Activated CD4-positive, alpha-beta T cell treated with anti-CD3 and anti-CD28 coated beads for 36 hours (primary cell): ENCODE measurements at regions not wholly inside any gene's neighbourhood (a gene's known extent, or its start where the extent isn't known, plus 50 kb on each side); places are given as distances from the start of the nearest gene placed in this dataset.

Experiments
- ATAC-seq: fragments of 200-7000 bp; cut with Tn5 transposase; one replicate; pipeline ENCODE4 v1.10.0; 2021; ENCODE audit warnings: mild to moderate bottlenecking, moderate library complexity
- CTCF ChIA-PET: fragments of 350-600 bp; sonication (Branson Sonifier 250); formaldehyde crosslinking; loops from one replicate; lab custom pipeline; 2021; ENCODE audit warnings: antibody characterized with exemption; lab: Charles Lee
- POLR2A ChIA-PET: fragments of 350-600 bp; sonication (Branson Sonifier 250); formaldehyde crosslinking; loops from one replicate; lab custom pipeline; 2021; ENCODE audit warnings: antibody characterized with exemption, inconsistent platforms; lab: Charles Lee
- DNase-seq: peaks from one replicate; pipeline ENCODE4 v3.0.0-alpha.2; 2020
- H3K27ac Mint-ChIP-seq: one replicate; pipeline ENCODE4 v1.8.0; 2021; ENCODE audit warnings: mixed read lengths
- H3K27me3 Mint-ChIP-seq: one replicate; pipeline ENCODE4 v1.8.0; 2021; ENCODE audit warnings: mixed read lengths
- H3K36me3 Mint-ChIP-seq: one replicate; pipeline ENCODE4 v1.8.0; 2021; ENCODE audit warnings: low read depth, mixed read lengths
- H3K4me1 Mint-ChIP-seq: one replicate; pipeline ENCODE4 v1.8.0; 2021; ENCODE audit warnings: mixed read lengths
- H3K4me3 Mint-ChIP-seq: one replicate; pipeline ENCODE4 v1.8.0; 2021; ENCODE audit warnings: mild to moderate bottlenecking, moderate library complexity, mixed read lengths
- H3K9me3 Mint-ChIP-seq: one replicate; pipeline ENCODE4 v1.8.0; 2021; ENCODE audit warnings: low read depth, mixed read lengths
- intact Hi-C, 2 experiments: fragments of 100-400 bp; cut with DNase I in 1 of 2; cut with micrococcal nuclease in 1 of 2; formaldehyde crosslinking; loops; one replicate each; pipeline versions ENCODE4 v1.14.2 to v1.15.1; 2022 to 2024; cut with DNase I, micrococcal nuclease

DNA sequence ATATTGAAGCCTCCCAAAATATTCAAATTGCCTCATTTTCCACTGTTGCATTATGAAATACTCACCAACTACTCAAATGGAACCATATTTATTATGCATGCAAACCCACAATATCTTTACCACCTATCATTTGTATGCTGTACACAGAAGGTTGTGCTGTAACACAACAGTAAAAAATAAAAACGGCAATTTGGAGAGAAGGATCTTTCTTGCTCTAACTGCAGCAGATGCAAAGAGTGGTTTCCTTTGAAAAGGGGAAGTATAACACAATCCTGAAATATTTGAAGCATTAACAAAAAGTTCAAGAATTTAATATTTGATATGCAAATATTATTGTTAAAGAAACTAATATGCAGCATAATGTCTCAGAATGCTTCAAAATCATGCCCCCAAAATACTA, 244.5 kb upstream of the SUCLG2 start:
- Mint-ChIP-seq H3K9me3 (no peaks in the 10 kb centered on the region), H3K36me3 (no peaks in the 10 kb centered on the region), H3K27ac (no peak overlapping the region), H3K4me3 (no peak overlapping the region), H3K27me3 (peaks cover 3% of the 10 kb centered on the region), H3K4me1 (no peaks in the 10 kb centered on the region)
- ATAC-seq, result no peak
- no peak for DNase-seq
- CTCF ChIA-PET, result no interaction called here
- intact Hi-C loops, result no loop called here
- POLR2A ChIA-PET, result no interaction called here

DNA sequence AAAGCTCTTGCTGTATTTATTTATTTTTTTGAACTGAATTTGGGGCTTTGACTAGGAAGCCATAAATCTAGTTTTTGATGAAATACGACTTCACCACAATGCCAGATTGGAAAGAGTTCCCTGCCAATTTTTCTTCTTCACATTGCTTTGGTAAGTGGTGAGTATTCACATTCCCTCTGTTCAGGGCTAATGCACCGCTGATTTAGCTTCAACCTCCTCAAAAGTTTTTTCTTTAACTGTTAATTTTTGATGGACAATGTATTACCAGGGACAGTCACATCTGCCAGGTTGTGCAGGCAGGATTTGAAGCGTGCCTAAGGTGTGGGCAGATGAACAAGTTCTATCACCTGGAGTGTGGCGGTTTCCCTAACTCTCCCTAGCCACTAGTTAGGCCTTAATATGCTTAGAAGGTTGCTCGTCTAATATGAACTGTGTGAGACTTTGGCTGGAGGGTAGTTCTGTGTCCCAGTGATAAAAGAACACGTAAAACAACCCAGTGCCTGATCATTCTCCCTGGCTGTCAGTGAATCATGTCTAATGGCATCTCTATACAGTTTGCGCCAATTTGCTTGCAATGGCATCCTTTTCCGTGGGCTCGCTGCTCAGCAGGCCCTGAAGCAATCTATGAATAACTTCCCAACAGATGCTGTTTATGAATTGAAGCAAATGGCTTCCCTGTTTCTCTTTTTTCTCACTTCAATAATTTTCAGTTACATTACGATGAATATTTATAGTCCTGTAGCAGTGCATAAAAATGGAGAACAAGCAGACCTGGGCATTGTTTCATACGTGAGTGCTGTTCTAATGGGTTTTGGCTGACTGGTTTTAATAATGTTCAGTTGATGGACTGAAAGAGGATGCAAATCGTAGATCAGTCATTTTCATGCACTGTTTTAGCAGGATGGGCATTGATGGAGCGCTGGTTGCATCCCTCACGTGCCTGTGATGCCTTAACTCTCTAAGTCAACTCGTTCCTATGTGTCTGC, 243.2 kb upstream of the SUCLG2 start:
- CTCF ChIA-PET, result no interaction called here
- intact Hi-C loops, result no loop called here

DNA sequence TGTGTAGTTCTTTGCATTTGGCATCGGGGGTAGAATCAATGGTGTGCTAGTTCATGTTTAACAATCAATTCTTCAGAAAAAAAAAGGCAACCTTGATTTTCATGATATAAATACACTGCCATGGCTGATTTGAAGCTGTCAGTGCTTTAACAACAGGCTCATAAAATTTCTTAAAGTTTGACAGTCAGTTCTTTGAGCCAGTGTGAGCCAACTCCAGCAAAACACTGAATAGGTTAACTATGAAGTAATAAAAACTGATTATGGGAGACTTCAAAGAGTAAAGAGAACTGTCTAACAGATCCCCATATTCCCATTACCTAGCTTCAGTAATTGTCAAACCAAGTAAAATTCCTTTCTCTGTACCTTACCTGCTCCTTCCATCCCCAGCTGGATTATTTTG, 241.7 kb upstream of the SUCLG2 start:
- H3K27me3 Mint-ChIP-seq, result peaks cover 3% of the 10 kb centered on the region
- ChIA-PET CTCF (interaction anchor here (0.5 to 0.6 kb wide), 3 partner anchors 12 to 922 kb away, joined by 3 read pairs; no protein-coding TSS in a partner anchor), POLR2A (no interaction called here)
- DNase-seq, result no peak
- no peak for ATAC-seq
- H3K4me3 Mint-ChIP-seq, result no peak overlapping the region
- intact Hi-C loops, result no loop called here
- H3K36me3 Mint-ChIP-seq, result no peaks in the 10 kb centered on the region
- H3K9me3 Mint-ChIP-seq, result peaks cover 1% of the 10 kb centered on the region
- no peak overlapping the region for H3K27ac Mint-ChIP-seq
- no peaks in the 10 kb centered on the region for H3K4me1 Mint-ChIP-seq

More for the DNA sequence above, 243.2 kb upstream of the SUCLG2 start:
- Mint-ChIP-seq H3K4me3 (no peak overlapping the region), H3K4me1 (no peaks in the 10 kb centered on the region), H3K9me3 (no peaks in the 10 kb centered on the region), H3K27ac (no peak overlapping the region), H3K27me3 (peaks cover 3% of the 10 kb centered on the region), H3K36me3 (no peaks in the 10 kb centered on the region)
- POLR2A ChIA-PET, result no interaction called here
- DNase-seq, result no peak
- ATAC-seq, result no peak

DNA sequence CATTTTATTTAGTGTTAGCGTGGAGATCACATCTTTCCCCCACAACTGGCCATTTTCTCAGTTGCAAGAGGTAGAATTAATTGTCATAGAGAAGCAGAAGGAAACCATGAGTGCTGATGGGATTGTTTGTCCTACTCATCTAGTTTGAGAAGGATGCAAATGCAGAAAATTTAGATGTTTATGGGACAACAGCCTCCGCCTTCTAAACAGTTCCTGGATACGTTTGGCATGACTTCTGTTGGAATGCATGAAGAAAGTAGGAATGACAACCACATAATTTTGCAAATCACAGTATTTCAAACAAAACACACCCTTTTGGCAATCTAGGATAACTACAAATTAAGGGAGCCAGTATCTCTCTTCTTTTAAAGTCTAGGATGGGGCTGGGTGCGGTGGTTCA, 240.1 kb upstream of the SUCLG2 start:
- no peak overlapping the region for H3K4me3 Mint-ChIP-seq
- no peak for DNase-seq

DNA sequence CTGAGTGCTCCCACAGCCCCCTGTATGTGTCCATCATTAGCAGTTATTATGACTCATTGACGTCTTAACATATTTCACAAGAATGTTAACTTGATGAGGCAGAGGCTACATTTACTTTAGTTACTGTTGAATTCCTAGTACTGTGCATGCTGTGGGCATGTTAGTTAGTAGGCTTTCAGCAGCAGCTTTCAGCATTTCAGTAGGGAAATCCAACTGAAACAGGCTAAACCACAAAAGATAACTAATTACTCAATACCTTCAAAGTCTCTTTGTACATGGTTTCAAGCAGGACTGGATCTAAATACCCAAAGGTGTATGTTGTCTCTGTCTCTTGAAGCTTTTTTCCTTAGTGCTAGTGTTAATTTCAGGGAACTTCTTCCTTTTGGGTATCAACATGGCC, 229.9 kb upstream of the SUCLG2 start:
- Mint-ChIP-seq H3K27ac (no peak overlapping the region), H3K4me3 (no peak overlapping the region), H3K27me3 (peaks cover 2% of the 10 kb centered on the region), H3K4me1 (no peaks in the 10 kb centered on the region), H3K9me3 (peaks cover 7% of the 10 kb centered on the region), H3K36me3 (peaks cover 2% of the 10 kb centered on the region)
- CTCF ChIA-PET, result no interaction called here
- intact Hi-C loops, result no loop called here
- no peak for ATAC-seq
- POLR2A ChIA-PET, result no interaction called here
- DNase-seq, result no peak

More for the DNA sequence above, 240.1 kb upstream of the SUCLG2 start:
- intact Hi-C loops, result no loop called here
- Mint-ChIP-seq H3K4me1 (no peaks in the 10 kb centered on the region), H3K27me3 (peaks cover 3% of the 10 kb centered on the region), H3K36me3 (no peaks in the 10 kb centered on the region), H3K27ac (no peak overlapping the region), H3K9me3 (peaks cover 12% of the 10 kb centered on the region)
- POLR2A ChIA-PET, result no interaction called here
- no peak for ATAC-seq
- CTCF ChIA-PET, result no interaction called here

DNA sequence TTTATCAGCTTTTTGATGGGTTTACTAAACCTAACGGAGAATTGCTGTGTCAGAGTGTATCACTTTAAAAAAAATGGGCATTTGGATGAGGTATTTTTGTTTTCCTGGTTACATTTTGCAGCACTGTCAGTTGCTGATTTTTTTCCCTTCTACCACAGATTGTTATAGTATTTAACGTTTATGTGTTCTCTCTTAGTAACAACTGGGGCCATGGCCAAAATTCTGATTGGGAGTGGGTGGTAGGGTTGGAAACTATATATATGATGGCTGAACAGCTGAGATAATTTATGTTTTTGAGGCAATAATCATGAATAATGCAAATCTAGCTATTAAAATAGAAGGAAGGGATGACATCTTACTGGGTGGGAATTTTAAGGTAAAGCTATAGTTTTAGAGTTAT, 229.4 kb upstream of the SUCLG2 start:
- intact Hi-C loops, result no loop called here
- Mint-ChIP-seq H3K36me3 (peaks cover under 1% of the 10 kb centered on the region), H3K27ac (no peak overlapping the region), H3K4me3 (no peak overlapping the region), H3K27me3 (peaks cover 2% of the 10 kb centered on the region), H3K9me3 (peaks cover 5% of the 10 kb centered on the region), H3K4me1 (no peaks in the 10 kb centered on the region)
- DNase-seq (no peak), ATAC-seq (no peak)
- POLR2A ChIA-PET, result no interaction called here
- CTCF ChIA-PET, result no interaction called here

DNA sequence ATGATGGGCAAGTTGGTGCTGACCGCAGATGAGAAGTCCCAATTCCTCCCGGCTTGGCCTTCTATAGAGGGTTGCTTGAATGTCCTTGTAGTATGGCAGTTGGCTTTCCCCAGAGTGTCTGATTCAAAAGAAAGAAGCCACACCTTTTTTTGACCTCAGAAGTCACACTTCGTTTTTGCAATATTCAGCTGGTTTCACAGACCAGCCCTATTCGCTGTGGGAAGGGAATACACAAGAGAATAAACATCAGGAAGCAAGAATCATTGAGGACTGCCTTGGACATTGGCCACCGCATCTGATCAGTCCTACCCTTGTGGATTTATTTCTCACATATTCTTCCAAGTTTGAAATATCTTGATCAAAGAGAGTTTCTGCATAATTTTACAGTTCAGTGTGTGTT, 228.6 kb upstream of the SUCLG2 start:
- no peak overlapping the region for H3K4me3 Mint-ChIP-seq
- intact Hi-C loops, result no loop called here
- DNase-seq (no peak), ATAC-seq (no peak)
- no peaks in the 10 kb centered on the region for H3K4me1 Mint-ChIP-seq
- POLR2A ChIA-PET, result no interaction called here
- peaks cover 1% of the 10 kb centered on the region for H3K9me3 Mint-ChIP-seq
- no peaks in the 10 kb centered on the region for H3K36me3 Mint-ChIP-seq
- CTCF ChIA-PET, result no interaction called here
- H3K27ac Mint-ChIP-seq, result no peak overlapping the region
- peaks cover 2% of the 10 kb centered on the region for H3K27me3 Mint-ChIP-seq

DNA sequence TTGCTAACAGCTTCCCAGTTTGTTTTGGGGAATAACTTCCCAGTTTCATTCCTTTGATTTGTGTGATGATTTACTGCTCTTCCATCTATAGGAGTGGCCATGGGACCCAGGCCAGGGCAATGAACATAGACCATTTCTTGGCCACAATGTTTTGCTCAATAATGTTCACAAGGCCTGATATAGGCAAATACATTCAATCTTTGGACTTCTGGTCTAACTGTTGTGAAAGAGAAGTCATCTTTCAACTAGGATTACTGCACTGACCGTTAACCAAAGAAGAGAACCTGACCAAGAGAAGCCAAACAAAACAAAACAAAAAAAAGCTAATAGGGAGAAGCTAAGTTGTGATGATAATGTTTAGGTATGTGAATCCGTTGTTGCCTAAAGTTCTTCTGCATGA, 221.8 kb upstream of the SUCLG2 start:
- Mint-ChIP-seq H3K4me1 (no peaks in the 10 kb centered on the region), H3K36me3 (no peaks in the 10 kb centered on the region), H3K27me3 (peaks cover 2% of the 10 kb centered on the region), H3K4me3 (no peak overlapping the region), H3K9me3 (no peaks in the 10 kb centered on the region), H3K27ac (no peak overlapping the region)
- ChIA-PET POLR2A (no interaction called here), CTCF (interaction anchor here (1.4 kb wide), 1 partner anchor 17 kb away, joined by 4 read pairs; no protein-coding TSS in a partner anchor)
- ATAC-seq (no peak), DNase-seq (no peak)
- intact Hi-C loops, result no loop called here

DNA sequence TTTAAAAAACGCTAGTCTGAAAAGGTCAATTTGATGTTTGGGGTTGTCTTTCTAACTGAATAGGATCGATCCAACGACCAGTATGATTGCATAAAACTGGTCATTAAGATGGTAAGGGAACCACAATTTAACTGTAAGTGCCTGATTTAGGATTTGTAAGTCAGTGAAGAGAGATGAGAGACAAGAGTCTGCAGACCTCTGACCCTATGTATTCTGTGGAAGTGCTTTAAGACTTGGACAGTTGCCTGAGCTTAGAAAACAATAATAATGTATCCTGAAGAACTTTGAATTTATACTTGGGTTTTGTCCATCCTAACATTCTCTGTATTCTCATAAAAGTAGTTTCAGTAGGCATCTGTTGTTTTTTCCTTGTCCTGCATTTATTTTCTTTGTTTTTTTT, 221.4 kb upstream of the SUCLG2 start:
- ChIA-PET POLR2A (no interaction called here), CTCF (interaction anchor here (1.4 kb wide), 1 partner anchor 17 kb away, joined by 4 read pairs; no protein-coding TSS in a partner anchor)
- ATAC-seq (no peak), DNase-seq (no peak)
- peaks cover 2% of the 10 kb centered on the region for H3K27me3 Mint-ChIP-seq
- H3K4me3 Mint-ChIP-seq, result no peak overlapping the region
- H3K9me3 Mint-ChIP-seq, result no peaks in the 10 kb centered on the region
- H3K27ac Mint-ChIP-seq, result no peak overlapping the region
- intact Hi-C loops, result no loop called here
- H3K36me3 Mint-ChIP-seq, result no peaks in the 10 kb centered on the region
- no peaks in the 10 kb centered on the region for H3K4me1 Mint-ChIP-seq

DNA sequence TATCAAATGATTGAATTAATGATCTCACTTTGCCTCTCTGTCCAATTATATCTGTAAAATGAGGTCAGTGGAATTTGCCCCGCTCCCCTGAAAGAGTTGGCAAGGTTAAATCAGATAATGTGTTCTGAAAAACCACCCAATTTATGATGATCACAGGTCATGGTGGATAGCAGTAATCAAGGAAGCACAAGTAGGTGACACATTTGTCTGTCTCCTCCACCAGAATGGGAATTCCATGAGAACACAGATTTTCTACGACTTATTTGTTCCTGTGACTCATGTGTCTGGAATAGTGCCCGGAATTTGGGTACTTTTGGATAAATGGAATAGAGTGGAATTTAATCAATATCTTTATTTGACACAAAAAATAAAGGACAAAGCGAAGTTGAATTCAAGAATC, 220.9 kb upstream of the SUCLG2 start:
- no peaks in the 10 kb centered on the region for H3K4me1 Mint-ChIP-seq
- intact Hi-C loops, result no loop called here
- H3K27me3 Mint-ChIP-seq, result peaks cover 2% of the 10 kb centered on the region
- ATAC-seq, result no peak
- ChIA-PET CTCF (no interaction called here), POLR2A (no interaction called here)
- H3K36me3 Mint-ChIP-seq, result no peaks in the 10 kb centered on the region
- no peaks in the 10 kb centered on the region for H3K9me3 Mint-ChIP-seq
- no peak overlapping the region for H3K4me3 Mint-ChIP-seq
- no peak for DNase-seq
- no peak overlapping the region for H3K27ac Mint-ChIP-seq

DNA sequence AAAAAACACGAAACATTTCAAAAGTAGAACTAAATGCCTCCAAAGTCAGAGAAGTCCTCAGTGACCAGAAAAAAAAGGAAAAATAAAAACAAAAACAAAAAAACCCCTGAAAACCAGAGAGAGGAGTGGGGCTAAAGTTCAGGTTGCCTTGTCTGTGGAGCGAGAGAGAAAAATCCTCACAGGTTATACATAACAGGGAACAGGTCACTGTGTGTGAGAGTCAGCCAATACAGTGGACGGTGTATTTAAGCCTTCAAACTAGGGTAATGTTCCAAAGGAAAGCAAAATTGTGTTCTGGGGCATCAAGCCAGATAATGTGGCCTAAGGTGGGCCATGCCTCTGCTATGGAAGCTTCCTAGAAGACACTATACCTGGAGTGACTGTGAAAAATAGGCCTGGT, 216.1 kb upstream of the SUCLG2 start:
- no peak overlapping the region for H3K4me3 Mint-ChIP-seq
- H3K36me3 Mint-ChIP-seq, result no peaks in the 10 kb centered on the region
- ChIA-PET POLR2A (no interaction called here), CTCF (no interaction called here)
- DNase-seq, result no peak
- H3K27me3 Mint-ChIP-seq, result no peaks in the 10 kb centered on the region
- ATAC-seq, result no peak
- H3K4me1 Mint-ChIP-seq, result no peaks in the 10 kb centered on the region
- H3K27ac Mint-ChIP-seq, result no peak overlapping the region
- no peaks in the 10 kb centered on the region for H3K9me3 Mint-ChIP-seq
- intact Hi-C loops, result no loop called here

DNA sequence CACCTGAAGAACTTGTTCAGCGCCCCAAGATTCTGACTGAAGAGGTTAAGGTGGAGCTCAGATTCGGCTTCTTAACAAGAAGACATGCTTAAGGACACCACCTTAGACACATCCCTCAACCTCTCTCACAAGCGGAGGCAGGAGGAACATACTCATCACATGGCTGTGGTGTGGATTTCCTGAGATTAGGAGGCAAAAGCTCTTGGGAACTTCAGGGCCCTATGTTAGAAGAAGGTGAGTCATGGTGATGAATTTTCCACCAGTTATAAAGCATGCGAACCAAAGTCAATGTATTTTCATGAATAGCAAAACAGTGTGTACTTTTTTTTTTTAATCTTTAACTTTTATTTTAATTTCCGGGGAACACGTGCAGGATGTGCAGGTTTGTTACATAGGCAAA, 212.2 kb upstream of the SUCLG2 start:
- no peaks in the 10 kb centered on the region for H3K27me3 Mint-ChIP-seq
- DNase-seq (no peak), ATAC-seq (no peak)
- ChIA-PET CTCF (no interaction called here), POLR2A (no interaction called here)
- no peak overlapping the region for H3K27ac Mint-ChIP-seq
- no peaks in the 10 kb centered on the region for H3K9me3 Mint-ChIP-seq
- no peak overlapping the region for H3K4me3 Mint-ChIP-seq
- intact Hi-C loops, result no loop called here
- no peaks in the 10 kb centered on the region for H3K4me1 Mint-ChIP-seq
- H3K36me3 Mint-ChIP-seq, result no peaks in the 10 kb centered on the region
